HG02981 (cell line): ENCODE measurements at regions not wholly inside any gene's neighbourhood (a gene's known extent, or its start where the extent isn't known, plus 50 kb on each side); places are given as distances from the start of the nearest gene placed in this dataset.
"Not testable (repeated sequence)": the region's sequence is repeated elsewhere in the genome, so short reads cannot be mapped to it uniquely, and the experiment has no call there.

Experiments
- ATAC-seq: cut with Tn5 transposase; IDR thresholded peaks from one replicate; pipeline ENCODE4 v1.9.1; 2021; ENCODE audit warnings: mild to moderate bottlenecking, moderate library complexity; ENCODE audit not compliant: unreplicated experiment

- ATAC-seq: no peak
Observed at GRCh38 chr1:228668553-228669241, 66.6 kb upstream of the RHOU start.

- no peak for ATAC-seq
Observed at GRCh38 chr1:228669242-228669585, 66.1 kb upstream of the RHOU start.

GRCh38 chr1:228681076-228681565, 54.2 kb upstream of the RHOU start:
- not testable (repeated sequence) for ATAC-seq

- no peak for ATAC-seq
Observed at GRCh38 chr1:228683428-228683827, 51.9 kb upstream of the RHOU start.

GRCh38 chr1:228684607-228685006, 50.7 kb upstream of the RHOU start:
- ATAC-seq: no peak

GRCh38 chr1:228685081-228685660, 50.1 kb upstream of the RHOU start:
- no peak for ATAC-seq
